Lower leg skin (tissue), 3 donors: ENCODE measurements at regions not wholly inside any gene's neighbourhood (a gene's known extent, or its start where the extent isn't known, plus 50 kb on each side); places are given as distances from the start of the nearest gene placed in this dataset.

Experiments
- CTCF ChIP-seq, 3 donors: fragments of 450-650 bp; IDR thresholded peaks; one replicate each; pipeline ENCODE4 v1.5.1; 2016; ENCODE audit warnings: antibody characterized with exemption in 3 of 3, mild to moderate bottlenecking in 3 of 3, moderate library complexity in 2 of 3
- POLR2A ChIP-seq, 2 donors: fragments of 450-650 bp; IDR thresholded peaks; one replicate each; pipeline ENCODE4 v1.6.1; 2016 to 2017; ENCODE audit warnings: antibody characterized with exemption in 2 of 2, mild to moderate bottlenecking in 1 of 2, moderate library complexity in 1 of 2

DNA sequence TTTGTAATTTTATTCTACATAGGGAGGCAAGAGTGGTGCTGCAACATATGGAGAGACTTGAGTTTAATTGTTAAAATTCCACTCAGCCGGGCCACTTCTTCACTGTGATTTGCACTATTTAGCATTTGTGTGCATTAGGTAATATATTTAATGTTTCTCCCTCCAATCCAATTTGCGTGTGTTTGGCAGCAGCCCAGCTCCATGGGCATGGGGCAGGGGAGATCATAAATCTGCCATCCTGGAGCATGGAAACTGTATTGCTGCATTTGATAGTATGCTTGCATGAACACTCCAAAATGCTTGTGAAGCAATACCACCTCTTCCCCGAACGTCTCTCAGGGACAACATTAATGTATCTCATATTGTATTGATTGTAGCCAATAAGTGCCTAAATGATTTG, 339.1 kb upstream of the RBFOX1 start:
- no peak for TF ChIP-seq CTCF (IDR thresholded peaks at IDR 0.05)
- TF ChIP-seq POLR2A (IDR thresholded peaks at IDR 0.05), result no peak
